ENCODE measurements at regions not wholly inside any gene's neighbourhood (a gene's known extent, or its start where the extent isn't known, plus 50 kb on each side); places are given as distances from the start of the nearest gene placed in this dataset.
A peak's percentile ranks its signal among the peaks of the same experiment; 100 is the strongest.

- H4K8ac ChIP-seq (ENCODE audit: low read depth, low read length) = peak overlapping the region; percentile 30
- H2AFZ ChIP-seq (ENCODE audit: insufficient read depth, low read length, poor library complexity) = peak overlapping the region; percentile 32
- no CpG with 5 or more reads among the region's 81 CpGs for WGBS (ENCODE audit: extremely low coverage, insufficient coverage, insufficient read length)
- H3K36me3 ChIP-seq (ENCODE audit: control insufficient read depth in 1 of 2, insufficient read depth in 2 of 2, low read length in 2 of 2) = no peaks in the 10 kb centered on the region
- no peaks in the 10 kb centered on the region for H3K9me3 ChIP-seq (ENCODE audit: insufficient read depth, low read depth, low read length)
- H3K4me2 ChIP-seq (ENCODE audit: low read length) = peak overlapping the region; percentile 95
- H3K14ac ChIP-seq (ENCODE audit: low read length) = no peak overlapping the region
- no peak overlapping the region for H3K23ac ChIP-seq (ENCODE audit: low read length)
- peaks cover 71% of the 10 kb centered on the region for H3K27me3 ChIP-seq (ENCODE audit: insufficient read depth, low read length)
- no peak overlapping the region for H4K12ac ChIP-seq (ENCODE audit: low read depth, low read length)
- peak overlapping the region; percentile 2 for H4K91ac ChIP-seq (ENCODE audit: low read depth, low read length)
- H3K4me1 ChIP-seq (ENCODE audit: control insufficient read depth in 1 of 2, insufficient read depth in 2 of 2, low read length in 2 of 2) = peaks cover 14 to 21% of the 10 kb centered on the region in 2 experiments
- H3K79me2 ChIP-seq (ENCODE audit: control insufficient read depth, insufficient read depth, low read length, poor library complexity) = no peaks in the 10 kb centered on the region
- H3K9ac ChIP-seq (ENCODE audit: low read length) = peak overlapping the region; percentile 35
- H3K79me1 ChIP-seq (ENCODE audit: low read length) = no peaks in the 10 kb centered on the region
- no peak overlapping the region for H2BK5ac ChIP-seq (ENCODE audit: low read depth, low read length, poor library complexity)
- DNase-seq = no peak
- H3K4ac ChIP-seq (ENCODE audit: low read depth, low read length) = no peak overlapping the region
- H3K18ac ChIP-seq (ENCODE audit: low read length) = peak overlapping the region; percentile 34
- no peak overlapping the region for H2BK120ac ChIP-seq (ENCODE audit: insufficient read depth, low read length, poor library complexity)
- no peak overlapping the region for H3K27ac ChIP-seq (ENCODE audit: low read depth, low read length)
- peak overlapping the region; percentile 74 for H3K4me3 ChIP-seq (ENCODE audit: low read depth, low read length)
- no peak overlapping the region for H2AK5ac ChIP-seq (ENCODE audit: low read length)
- no peak overlapping the region for H2BK12ac ChIP-seq (ENCODE audit: low read length)
Measured at GRCh38 chr11:16606784-16607674, 131.4 kb upstream of the C11orf58 start.

GRCh38 chr11:16605894-16606783, 132.3 kb upstream of the C11orf58 start:
- no CpG with 5 or more reads among the region's 36 CpGs for WGBS (ENCODE audit: extremely low coverage, insufficient coverage, insufficient read length)
- no peak overlapping the region for H3K18ac ChIP-seq (ENCODE audit: low read length)
- H3K79me2 ChIP-seq (ENCODE audit: control insufficient read depth, insufficient read depth, low read length, poor library complexity) = no peaks in the 10 kb centered on the region

DNA sequence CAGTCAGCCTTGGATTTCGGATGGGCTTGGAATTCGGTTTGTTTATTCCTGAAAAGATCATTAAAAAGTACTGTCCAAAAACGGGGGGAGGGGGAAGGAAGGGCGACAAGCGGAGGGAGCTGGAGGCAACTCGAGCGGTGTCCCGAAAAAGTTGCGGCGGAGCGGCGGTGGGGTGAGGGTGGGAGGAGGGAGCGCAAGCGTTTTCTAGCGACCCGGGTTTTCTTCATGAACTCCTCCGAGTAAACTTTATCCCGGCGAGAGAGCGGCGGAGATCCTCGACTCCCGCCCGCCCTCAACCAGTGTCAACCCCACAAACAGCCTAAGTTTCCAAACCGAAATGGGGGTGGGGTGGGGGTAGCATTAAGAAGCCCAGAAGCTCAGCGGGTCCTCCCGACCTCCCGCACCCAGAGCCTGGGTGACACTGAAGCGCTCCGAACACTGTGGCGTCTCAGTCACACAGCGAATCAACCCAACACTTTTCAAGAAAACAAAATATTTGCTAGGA, 133.0 kb upstream of the C11orf58 start:
- Histone ChIP-seq H2AK5ac (ENCODE audit: low read length) (no peak overlapping the region), H2BK5ac (ENCODE audit: low read depth, low read length, poor library complexity) (no peak overlapping the region), H3K9ac (ENCODE audit: low read length) (peak overlapping the region; percentile 6), H3K79me2 (ENCODE audit: control insufficient read depth, insufficient read depth, low read length, poor library complexity) (no peaks in the 10 kb centered on the region), H2BK12ac (ENCODE audit: low read length) (no peak overlapping the region), H3K36me3 (ENCODE audit: control insufficient read depth in 1 of 2, insufficient read depth in 2 of 2, low read length in 2 of 2) (no peaks in the 10 kb centered on the region), H3K18ac (ENCODE audit: low read length) (no peak overlapping the region), H4K8ac (ENCODE audit: low read depth, low read length) (peak overlapping the region; percentile 31), H3K79me1 (ENCODE audit: low read length) (no peaks in the 10 kb centered on the region), H3K4ac (ENCODE audit: low read depth, low read length) (no peak overlapping the region), H3K27ac (ENCODE audit: low read depth, low read length) (no peak overlapping the region), H3K4me3 (ENCODE audit: low read depth, low read length) (peak overlapping the region; percentile 55), H3K9me3 (ENCODE audit: insufficient read depth, low read depth, low read length) (no peaks in the 10 kb centered on the region), H3K14ac (ENCODE audit: low read length) (no peak overlapping the region), H3K23ac (ENCODE audit: low read length) (no peak overlapping the region), H4K91ac (ENCODE audit: low read depth, low read length) (no peak overlapping the region), H3K27me3 (ENCODE audit: insufficient read depth, low read length) (peaks cover 55% of the 10 kb centered on the region), H2AFZ (ENCODE audit: insufficient read depth, low read length, poor library complexity) (no peak overlapping the region), H3K4me2 (ENCODE audit: low read length) (peak overlapping the region; percentile 95), H2BK120ac (ENCODE audit: insufficient read depth, low read length, poor library complexity) (no peak overlapping the region), H3K4me1 (ENCODE audit: control insufficient read depth in 1 of 2, insufficient read depth in 2 of 2, low read length in 2 of 2) (peaks cover 14 to 21% of the 10 kb centered on the region in 2 experiments), H4K12ac (ENCODE audit: low read depth, low read length) (no peak overlapping the region)
- no CpG with 5 or more reads among the region's 32 CpGs for WGBS (ENCODE audit: extremely low coverage, insufficient coverage, insufficient read length)
- peak in 1 of 2 donors; percentile 7 for DNase-seq

More at GRCh38 chr11:16605894-16606783, 132.3 kb upstream of the C11orf58 start:
- H3K36me3 ChIP-seq (ENCODE audit: control insufficient read depth in 1 of 2, insufficient read depth in 2 of 2, low read length in 2 of 2) = no peaks in the 10 kb centered on the region
- H3K23ac ChIP-seq (ENCODE audit: low read length) = no peak overlapping the region
- H4K12ac ChIP-seq (ENCODE audit: low read depth, low read length) = no peak overlapping the region
- no peak overlapping the region for H2BK5ac ChIP-seq (ENCODE audit: low read depth, low read length, poor library complexity)
- H3K9ac ChIP-seq (ENCODE audit: low read length) = no peak overlapping the region
- peak overlapping the region; percentile 95 for H3K4me2 ChIP-seq (ENCODE audit: low read length)
- H4K91ac ChIP-seq (ENCODE audit: low read depth, low read length) = no peak overlapping the region
- peaks cover 62% of the 10 kb centered on the region for H3K27me3 ChIP-seq (ENCODE audit: insufficient read depth, low read length)
- H2BK12ac ChIP-seq (ENCODE audit: low read length) = no peak overlapping the region
- no peak overlapping the region for H4K8ac ChIP-seq (ENCODE audit: low read depth, low read length)
- DNase-seq = peak; percentile 87 to 94
- no peak overlapping the region for H2BK120ac ChIP-seq (ENCODE audit: insufficient read depth, low read length, poor library complexity)
- no peaks in the 10 kb centered on the region for H3K9me3 ChIP-seq (ENCODE audit: insufficient read depth, low read depth, low read length)
- peaks cover 14 to 21% of the 10 kb centered on the region in 2 experiments for H3K4me1 ChIP-seq (ENCODE audit: control insufficient read depth in 1 of 2, insufficient read depth in 2 of 2, low read length in 2 of 2)
- no peaks in the 10 kb centered on the region for H3K79me1 ChIP-seq (ENCODE audit: low read length)
- no peak overlapping the region for H2AK5ac ChIP-seq (ENCODE audit: low read length)
- no peak overlapping the region for H3K27ac ChIP-seq (ENCODE audit: low read depth, low read length)
- no peak overlapping the region for H3K14ac ChIP-seq (ENCODE audit: low read length)
- H2AFZ ChIP-seq (ENCODE audit: insufficient read depth, low read length, poor library complexity) = no peak overlapping the region
- H3K4ac ChIP-seq (ENCODE audit: low read depth, low read length) = no peak overlapping the region
- peak overlapping the region; percentile 74 for H3K4me3 ChIP-seq (ENCODE audit: low read depth, low read length)

- Histone ChIP-seq H3K27me3 (ENCODE audit: insufficient read depth, low read length) (peaks cover 49% of the 10 kb centered on the region), H3K9me3 (ENCODE audit: insufficient read depth, low read depth, low read length) (no peaks in the 10 kb centered on the region), H3K23ac (ENCODE audit: low read length) (no peak overlapping the region), H3K36me3 (ENCODE audit: control insufficient read depth in 1 of 2, insufficient read depth in 2 of 2, low read length in 2 of 2) (no peaks in the 10 kb centered on the region), H4K12ac (ENCODE audit: low read depth, low read length) (no peak overlapping the region), H2BK12ac (ENCODE audit: low read length) (no peak overlapping the region), H3K79me2 (ENCODE audit: control insufficient read depth, insufficient read depth, low read length, poor library complexity) (no peaks in the 10 kb centered on the region), H2AK5ac (ENCODE audit: low read length) (no peak overlapping the region), H2BK120ac (ENCODE audit: insufficient read depth, low read length, poor library complexity) (no peak overlapping the region), H3K9ac (ENCODE audit: low read length) (peak overlapping the region; percentile 6), H4K91ac (ENCODE audit: low read depth, low read length) (no peak overlapping the region), H3K4ac (ENCODE audit: low read depth, low read length) (no peak overlapping the region), H2AFZ (ENCODE audit: insufficient read depth, low read length, poor library complexity) (no peak overlapping the region), H4K8ac (ENCODE audit: low read depth, low read length) (peak overlapping the region; percentile 31), H3K4me1 (ENCODE audit: control insufficient read depth in 1 of 2, insufficient read depth in 2 of 2, low read length in 2 of 2) (peaks cover 14 to 21% of the 10 kb centered on the region in 2 experiments), H3K4me3 (ENCODE audit: low read depth, low read length) (peak overlapping the region; percentile 55), H3K79me1 (ENCODE audit: low read length) (no peaks in the 10 kb centered on the region), H3K18ac (ENCODE audit: low read length) (no peak overlapping the region), H3K27ac (ENCODE audit: low read depth, low read length) (no peak overlapping the region), H3K4me2 (ENCODE audit: low read length) (peak overlapping the region; percentile 95), H3K14ac (ENCODE audit: low read length) (no peak overlapping the region), H2BK5ac (ENCODE audit: low read depth, low read length, poor library complexity) (no peak overlapping the region)
- WGBS (ENCODE audit: extremely low coverage, insufficient coverage, insufficient read length) = no CpG with 5 or more reads among the region's 57 CpGs
- DNase-seq = peak in 1 of 2 donors; percentile 47
Measured at GRCh38 chr11:16604794-16605388, 133.6 kb upstream of the C11orf58 start.
